GM18867 (cell line): ENCODE measurements at regions not wholly inside any gene's neighbourhood (a gene's known extent, or its start where the extent isn't known, plus 50 kb on each side); places are given as distances from the start of the nearest gene placed in this dataset.

ENCODE experiments used
- ATAC-seq: cut with Tn5 transposase; IDR thresholded peaks from one replicate; pipeline ENCODE4 v1.9.1; 2021; ENCODE audit warnings: mild to moderate bottlenecking, moderate library complexity; ENCODE audit not compliant: unreplicated experiment

DNA sequence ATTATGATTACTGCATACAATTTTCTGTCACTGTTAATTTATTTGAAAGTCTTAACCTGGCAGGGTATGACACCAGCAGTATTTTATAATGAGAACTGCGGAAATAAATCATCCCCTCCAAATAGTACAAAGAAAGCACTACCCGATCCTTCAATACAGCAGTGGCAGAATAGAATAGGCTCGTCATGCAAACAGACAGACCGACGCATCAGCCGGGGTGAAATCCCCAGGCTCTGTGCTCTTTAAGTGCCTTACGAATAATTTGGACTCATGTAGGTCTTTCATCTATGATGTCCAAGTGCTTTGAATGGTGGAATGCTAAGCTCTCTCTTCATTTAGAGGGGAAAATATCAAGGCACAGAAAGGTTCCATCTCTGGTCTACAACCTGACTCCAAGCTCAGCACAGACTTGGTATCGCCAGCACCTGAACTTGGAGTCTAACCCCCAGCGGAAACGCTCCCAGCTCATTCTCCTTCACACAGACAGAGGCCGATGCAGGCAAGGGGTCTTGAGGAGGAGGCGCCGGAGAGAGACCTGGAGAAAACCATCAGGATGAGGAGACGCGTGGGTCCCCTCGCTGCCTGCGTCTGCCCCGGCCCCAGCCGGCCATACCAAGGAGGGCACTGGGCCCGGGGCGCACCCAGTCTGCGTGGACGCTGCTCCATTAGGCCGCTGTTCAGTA lies 568.1 kb upstream of the MKI67 start:
- ATAC-seq = no peak

DNA sequence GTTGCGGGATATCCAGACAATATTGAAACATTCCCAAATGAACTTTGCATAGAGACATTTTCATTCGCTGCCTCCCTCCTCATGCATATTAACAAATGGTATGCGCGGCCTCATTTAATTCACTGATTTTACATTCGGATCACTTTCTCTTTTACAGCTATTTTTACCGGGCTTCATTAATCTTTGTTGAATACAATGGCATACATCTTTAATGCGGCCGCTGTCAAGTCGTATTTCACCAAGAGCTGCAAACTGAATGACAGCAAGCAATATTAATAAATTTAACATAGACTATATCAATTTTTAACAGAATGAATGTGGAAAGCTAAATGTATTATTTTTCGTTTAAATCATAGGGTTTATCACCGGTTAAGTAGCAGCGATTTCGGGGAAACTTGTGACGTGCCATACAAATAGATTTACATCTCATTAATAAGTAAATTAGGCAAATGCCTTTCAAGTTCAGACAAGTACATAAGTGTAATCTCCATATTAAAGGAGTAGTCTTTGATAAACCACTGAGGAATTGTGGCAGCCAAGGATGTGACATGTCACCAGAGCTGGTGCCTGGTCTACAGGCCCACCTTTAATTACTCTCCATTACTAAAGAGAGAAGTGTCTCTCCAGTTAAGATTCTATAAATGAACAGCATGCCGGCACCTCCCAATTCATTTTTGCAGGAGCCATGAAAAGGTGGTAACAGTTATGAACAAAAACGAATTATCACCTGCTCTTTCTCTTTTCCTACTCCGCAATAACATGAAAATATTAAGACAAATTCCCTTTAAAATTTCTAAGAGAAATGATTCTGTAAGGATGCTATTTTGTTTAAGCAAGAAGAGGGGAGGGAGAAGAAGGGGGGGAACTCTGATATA lies 568.9 kb upstream of the MKI67 start:
- ATAC-seq = no peak

DNA sequence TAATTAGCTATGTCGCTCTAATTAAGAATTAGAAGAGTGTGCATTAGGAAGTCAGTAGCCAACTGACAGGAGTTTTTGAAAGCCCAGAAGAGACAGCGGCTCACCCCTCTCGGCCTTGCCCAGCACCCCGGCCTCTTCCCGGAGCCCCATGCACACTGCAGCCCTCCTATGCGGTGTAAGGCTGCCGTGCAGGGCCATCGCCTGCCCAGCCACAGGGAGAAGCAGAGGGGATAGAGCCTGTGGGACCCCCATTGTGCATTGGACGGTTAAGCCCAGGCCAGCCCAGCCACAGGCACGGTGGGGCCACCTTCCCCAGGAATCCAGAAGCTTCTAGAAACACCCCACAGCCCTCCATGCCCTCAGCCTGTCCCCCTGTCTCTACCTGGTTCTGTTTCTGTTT lies 569.7 kb upstream of the MKI67 start:
- no peak for ATAC-seq

DNA sequence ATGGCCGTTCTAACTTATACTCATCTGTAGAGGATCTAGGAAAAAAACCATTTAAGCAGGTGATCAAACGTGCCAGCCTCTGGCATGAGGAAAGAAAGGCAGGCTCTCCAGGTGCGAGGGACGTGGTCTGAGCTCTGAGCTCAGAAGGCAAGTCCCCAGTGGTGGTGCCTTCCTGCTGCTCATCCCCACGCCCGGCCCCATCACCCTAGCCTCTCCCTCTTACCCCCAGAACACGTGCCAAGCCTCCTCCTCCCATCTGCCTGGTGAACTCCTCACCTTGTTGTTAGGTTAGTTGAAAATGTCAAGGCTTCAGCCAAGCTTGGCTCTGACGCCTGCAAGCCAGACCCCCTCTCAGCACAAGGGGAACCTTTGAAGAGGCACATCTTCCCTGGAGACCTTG lies 571.2 kb upstream of the MKI67 start:
- no peak for ATAC-seq

DNA sequence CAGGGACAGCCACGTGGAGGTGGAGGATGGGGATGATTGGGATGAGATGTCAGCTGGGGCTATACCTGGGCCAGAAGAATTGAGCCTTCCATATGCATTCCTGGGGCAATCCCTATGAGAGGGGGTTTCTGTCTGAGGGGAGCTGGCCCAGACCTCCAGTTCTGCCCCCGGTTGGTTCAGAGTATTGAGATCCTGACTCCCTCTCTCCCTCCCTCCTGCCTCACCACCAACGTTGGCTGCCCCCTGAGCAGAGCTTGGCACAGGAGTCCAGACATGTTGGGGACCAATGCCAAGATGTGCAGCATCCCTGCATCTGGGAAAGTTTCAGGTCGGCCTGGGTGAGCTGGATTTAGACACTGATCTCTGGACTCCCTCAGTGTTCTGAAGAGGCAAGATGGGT lies 575.2 kb upstream of the MKI67 start:
- no peak for ATAC-seq

DNA sequence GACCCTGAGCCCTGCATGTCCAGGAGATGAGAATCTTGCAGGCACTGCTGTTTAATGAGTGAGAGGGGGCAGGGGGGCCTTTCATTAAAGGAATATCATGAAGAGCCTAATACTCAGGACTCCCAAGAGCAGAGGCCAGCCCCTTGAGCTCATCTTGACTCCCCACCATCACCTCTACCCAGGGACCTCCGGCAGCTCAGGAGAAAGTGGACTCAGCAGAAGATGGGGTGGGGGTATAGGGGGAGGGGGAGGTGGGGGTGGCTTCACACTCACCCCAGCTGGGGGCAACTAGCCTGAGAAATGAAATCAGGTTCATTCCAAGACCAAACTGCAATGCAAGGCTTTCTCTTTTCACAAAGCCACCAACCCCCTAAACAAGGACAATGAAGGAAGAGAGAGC lies 575.6 kb upstream of the MKI67 start:
- no peak for ATAC-seq

DNA sequence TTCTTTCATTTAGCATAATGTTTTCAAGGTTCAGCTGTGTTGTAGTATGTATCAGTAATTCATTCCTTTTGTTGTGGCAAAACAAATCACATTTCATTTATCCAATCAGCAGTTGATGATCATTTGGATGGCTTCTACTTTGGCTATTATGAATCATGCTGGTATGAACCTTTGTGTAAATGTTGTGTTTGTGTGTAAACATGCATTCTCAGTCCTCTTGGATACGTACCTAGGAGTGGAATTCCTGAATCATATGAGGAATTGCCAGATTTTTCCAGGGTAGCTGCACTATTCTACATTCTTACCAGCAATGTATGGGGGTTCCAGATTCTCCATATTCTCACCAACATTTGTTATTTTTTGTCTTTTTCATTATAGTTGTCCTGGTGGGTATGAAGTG lies 578.5 kb upstream of the MKI67 start:
- ATAC-seq = no peak

DNA sequence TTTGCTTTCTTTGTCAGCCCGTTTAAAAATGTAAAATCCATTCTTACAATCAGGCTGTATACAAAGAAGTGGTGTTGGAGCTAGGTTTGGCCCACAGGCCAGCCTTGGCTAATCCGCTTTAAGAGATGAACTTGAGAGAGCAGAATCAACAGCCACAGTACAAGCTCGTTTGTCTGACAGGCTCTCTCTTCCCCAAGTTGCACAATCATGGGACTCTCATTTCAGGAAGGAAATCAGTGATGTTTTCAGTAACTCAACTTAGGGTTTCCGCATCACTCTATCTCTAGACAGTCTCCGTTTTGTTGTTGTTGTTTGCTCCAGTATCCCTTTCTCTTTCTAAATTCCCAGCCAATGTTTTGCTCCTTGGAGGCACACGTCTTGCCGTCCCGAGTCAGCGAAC lies 582.0 kb upstream of the MKI67 start:
- ATAC-seq = no peak

DNA sequence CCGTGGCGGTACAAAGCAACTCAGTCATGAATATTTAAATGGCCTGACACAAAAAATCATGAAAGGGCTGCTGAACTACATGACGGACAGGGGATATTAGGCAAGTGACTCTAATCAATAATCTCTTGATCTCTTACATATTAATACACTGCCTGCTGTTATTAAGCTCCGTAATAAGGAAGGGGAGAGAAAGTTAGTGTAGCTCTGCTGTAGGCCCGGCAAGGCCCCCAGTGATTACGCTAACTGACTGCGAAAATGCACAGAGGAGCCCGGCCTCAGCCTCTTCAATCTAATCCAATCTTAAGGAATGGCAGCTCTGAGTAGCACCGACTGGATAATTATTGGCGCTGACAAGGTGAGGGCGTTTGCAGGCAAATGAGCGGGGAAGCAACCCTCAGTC lies 583.5 kb upstream of the MKI67 start:
- ATAC-seq = no peak

DNA sequence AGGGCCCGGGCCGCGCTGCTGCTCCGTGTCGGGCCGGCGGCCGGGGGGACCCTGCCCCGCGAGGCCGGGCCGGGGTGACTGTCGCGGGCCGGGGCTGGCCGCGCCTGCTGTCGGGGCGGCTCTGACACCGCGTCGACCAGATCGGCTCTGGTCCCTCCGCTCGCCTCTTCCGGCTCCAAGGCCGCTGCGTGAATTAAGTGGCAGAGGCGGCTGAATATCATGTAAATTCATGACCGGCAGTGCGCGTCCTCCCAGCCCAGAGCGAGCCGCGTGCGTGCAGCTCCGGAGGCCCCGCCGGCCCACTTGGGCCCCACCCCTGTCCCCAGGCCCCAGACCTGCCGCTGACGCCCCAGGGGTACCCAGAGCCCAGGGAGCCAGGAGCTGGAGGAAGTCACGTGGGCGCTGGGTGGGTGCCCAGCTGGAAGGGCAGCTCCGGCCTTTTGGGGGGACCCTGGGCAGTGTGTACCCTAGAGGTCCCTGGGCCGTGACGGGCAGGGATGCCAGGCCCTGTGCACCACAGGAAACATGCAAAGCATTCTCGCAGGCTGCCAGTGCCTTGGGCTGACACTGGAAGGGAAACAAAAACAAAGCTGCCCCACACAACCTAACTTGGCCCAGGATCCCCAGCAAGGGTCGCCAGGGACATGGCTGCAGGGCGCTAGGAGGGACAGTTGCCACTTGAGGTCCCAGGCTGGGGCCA lies 584.0 kb upstream of the MKI67 start:
- no peak for ATAC-seq

DNA sequence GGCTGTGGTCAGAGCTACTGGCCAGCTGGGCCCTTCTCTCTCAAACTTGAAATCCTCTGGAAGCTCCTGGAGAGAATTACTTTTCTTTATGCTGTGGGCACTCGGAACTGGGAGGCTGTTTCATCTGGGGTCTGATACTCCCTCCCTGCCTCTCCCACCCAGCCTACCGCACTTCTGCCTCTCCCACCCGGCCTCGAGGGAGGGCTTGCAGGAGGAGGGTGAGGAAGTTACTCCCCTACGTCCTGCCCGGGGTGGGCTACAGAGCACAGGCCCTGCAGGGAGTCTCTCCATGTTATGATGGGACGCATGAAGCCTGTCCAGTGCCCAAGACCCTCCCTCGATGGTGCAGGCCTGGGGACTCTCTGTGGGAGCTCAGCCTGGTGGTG lies 584.6 kb upstream of the MKI67 start:
- no peak for ATAC-seq

DNA sequence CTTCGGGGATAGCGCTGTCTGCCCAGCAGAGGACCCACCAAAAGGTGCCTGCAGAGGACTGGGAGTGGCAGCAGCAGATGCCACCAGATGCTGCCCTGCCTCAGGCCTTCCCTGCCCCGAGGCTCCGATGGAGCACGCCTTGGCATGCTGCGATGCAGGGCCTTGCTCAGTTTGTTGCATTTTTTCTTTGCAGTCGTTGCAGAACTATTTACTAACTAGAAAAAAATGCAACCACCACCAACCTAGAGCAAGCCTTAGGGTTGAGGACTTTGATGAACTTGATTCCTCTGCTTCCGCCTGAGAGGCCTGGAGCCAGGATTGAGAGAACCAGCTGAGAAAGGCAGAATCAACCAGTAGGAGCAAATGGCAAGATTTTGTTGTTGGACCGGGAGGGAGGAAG lies 585.6 kb upstream of the MKI67 start:
- ATAC-seq = no peak

DNA sequence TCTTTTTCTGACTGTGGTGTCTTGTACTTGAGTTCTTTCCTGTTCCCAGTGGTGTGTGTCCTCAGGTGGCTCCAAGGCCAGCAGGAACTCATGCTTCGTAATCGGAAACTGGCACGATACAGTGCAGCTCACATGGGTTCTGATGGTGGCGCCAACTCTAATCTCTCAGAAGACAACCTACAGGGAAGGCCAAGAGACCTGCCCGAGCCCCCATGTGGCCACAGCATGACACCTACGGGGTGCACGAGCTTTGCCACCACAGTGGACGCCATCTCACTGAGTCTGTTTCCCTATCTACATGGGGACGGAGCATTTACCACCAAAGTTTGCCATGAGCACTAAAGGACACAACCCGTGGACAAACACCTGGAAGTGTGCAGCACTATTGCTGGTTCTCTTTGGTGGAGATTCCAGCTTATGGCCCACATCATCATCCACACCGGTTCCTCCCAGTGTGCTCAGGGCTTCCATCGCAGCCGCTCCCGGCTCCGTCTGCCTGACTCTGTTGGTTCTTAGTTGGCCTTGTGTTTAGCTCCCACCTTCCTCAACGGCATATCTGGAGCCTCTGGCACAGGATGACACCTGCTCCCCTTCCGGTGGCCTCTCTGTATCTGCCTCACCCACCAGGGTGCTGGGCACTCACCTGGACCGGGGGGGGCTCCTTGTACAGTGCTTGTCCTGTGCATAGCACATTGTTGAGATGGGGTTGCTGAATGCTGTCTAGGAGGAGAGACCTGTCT lies 586.6 kb upstream of the MKI67 start:
- no peak for ATAC-seq

DNA sequence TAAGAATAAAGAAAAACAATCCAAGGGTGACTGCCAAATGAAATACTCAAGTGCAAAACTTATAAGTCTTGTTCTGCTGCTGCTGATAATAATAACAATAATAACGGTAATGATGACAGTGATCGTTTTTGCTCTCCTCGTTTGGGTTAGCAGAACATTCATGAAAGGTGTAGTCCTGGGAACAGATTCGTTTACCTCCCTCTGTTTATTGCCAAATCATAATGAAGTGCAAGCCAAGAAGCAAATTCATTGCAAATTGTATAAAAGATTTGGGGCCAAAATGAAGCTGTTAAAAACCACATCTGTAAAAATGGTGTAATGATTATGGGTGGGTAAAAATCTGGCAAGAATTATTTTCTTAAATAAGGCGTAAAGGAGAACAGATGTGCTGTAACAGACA lies 587.2 kb upstream of the MKI67 start:
- no peak for ATAC-seq

DNA sequence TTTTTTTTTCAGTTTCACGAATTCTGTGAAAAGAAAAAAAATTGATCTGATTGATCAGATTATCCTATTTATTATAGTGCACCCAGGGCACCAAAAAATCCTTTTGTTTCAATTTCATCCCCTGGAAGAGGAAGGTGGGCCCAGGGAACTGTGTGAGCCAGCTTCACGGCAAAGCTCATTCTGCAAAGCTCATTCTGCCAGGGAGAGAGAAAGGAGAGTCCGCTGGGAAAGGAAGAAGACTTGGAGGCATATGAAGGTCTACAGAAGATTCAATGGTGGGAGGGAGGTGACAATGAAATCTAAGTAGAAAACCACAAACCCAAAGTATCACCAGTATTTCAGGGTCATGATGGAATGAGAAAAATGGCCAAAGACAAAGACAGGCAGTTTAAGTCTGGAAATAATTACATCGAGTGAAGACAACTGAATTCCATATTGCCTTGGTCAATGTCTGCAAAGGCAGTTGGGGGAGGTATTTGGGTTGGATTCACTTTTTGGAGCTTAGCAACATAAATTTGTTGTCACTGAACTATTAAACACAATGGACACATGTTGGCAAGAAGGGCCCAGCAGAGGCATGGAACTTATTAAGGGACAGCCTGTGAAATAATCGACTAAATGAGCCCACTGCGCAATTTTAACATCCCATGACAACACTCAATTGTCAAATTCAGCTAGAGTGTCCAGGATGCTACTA lies 587.8 kb upstream of the MKI67 start:
- no peak for ATAC-seq

DNA sequence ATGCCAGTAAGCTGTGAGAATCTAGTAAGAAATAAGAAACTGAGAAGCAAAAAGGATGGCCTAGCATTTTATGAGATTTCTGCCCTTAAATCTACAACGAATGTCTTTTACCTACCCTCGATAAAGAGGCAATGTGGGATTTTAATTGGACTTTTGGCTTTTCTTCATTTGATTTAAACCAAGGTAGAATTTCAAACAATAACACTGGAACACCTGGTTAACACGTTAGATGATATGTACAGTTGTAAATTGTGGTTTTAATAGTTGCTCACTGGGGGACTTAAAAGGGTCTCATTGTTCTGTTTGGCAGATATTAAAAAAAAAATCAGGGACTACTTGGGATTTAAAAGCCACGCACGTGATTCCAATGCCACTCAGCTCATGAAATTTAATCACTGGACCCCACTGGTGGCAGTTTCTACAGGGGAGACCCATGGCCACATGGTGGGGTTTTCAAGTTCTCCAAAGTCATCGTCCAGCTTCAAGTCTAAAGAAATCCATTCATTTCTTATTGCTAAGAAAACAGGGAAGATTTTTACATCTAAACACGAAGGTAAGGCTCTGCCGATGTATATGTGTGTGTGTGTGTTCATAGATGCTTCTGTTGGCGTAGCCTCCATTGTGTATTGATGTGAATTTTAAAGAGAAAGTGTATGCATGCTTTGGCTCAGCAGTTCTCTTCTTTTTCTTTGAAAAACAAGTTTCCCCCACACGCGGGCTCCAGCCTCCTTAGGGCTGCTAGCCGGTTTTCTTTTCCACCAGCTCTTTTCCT lies 588.6 kb upstream of the MKI67 start:
- no peak for ATAC-seq

DNA sequence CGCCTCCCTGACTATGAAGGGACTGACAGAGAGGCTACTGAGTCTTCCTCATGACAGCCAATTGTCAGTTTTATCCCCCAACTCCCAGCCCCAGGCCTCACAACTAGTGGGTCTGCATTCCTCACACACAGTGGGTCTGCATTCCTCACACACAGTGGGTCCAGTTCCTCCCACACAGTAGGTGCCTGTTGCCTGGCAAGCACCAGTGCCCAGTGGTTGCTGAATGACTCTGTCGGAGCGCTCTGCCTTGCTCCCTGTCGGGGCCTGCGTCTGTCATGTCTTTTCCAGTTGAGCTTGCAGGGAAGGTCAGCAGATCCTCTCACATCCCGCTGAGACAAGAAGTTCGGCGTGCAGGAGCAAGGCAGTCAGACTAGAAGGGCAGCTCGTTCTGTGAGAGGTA lies 590.0 kb upstream of the MKI67 start:
- no peak for ATAC-seq

DNA sequence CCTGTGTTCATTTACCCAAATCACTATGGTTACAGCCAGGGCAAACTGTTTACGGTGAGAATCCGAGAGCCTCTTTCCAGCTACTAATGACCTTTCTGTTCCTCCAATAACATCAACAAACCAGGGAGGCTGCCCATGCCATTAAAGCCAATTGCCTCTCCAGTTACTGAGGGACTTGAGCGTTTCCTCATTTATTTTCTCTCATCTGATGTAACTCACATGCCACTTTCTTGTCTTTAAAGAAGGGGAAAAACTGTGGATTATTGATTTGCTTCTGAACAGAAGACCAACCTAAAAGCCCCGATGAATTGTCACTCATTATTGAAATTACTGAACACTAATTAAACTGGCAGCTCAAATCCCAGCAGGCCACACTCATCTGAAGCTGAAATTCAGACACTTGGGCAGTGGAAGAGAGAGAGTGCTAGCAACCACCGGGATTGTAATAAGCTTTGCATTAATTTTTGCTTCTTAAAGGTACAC lies 595.8 kb upstream of the MKI67 start:
- ATAC-seq = no peak

DNA sequence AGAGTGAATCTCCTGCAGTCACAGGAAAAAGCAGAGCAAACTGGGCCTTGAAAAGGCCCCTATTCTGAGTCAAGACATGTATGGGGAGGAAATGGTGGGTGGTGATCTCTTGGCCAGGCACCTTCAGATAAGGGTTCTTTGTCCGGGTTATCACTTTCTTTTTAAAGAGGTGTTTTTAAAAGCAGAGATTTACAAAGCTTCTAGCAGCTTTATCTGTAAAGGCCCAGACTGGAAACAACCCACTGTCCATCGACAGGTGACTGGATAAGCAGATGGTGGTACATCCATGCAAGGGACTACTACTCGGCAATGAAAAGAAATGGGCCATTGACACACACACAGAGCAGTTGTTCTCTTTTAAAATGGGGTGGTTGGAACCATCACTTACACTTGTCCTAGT lies 596.7 kb upstream of the MKI67 start:
- no peak for ATAC-seq
